B cell (primary cell): ENCODE measurements at regions not wholly inside any gene's neighbourhood (a gene's known extent, or its start where the extent isn't known, plus 50 kb on each side); places are given as distances from the start of the nearest gene placed in this dataset.

Experiments used
- ATAC-seq: fragments of 200-7000 bp; cut with Tn5 transposase; one replicate; pipeline ENCODE4 v1.10.0; 2021; ENCODE audit warnings: low read depth, mild to moderate bottlenecking, moderate number of reproducible peaks, moderate library complexity
- CTCF ChIA-PET: fragments of 350-600 bp; sonication (Branson Sonifier 250); formaldehyde crosslinking; loops from one replicate; lab custom pipeline; 2021; ENCODE audit warnings: antibody characterized with exemption, inconsistent platforms; lab: Charles Lee
- POLR2A ChIA-PET: fragments of 350-600 bp; sonication (Branson Sonifier 250); formaldehyde crosslinking; loops from one replicate; lab custom pipeline; 2021; ENCODE audit warnings: antibody characterized with exemption; lab: Charles Lee
- DNase-seq: peaks from one replicate; pipeline ENCODE4 v3.0.0; 2013
- H2AFZ ChIP-seq: 2 replicates; pipeline ENCODE4 v1.6.1; 2012; ENCODE audit warnings: mild to moderate bottlenecking, low read depth, low read length; ENCODE audit not compliant: insufficient read depth, poor library complexity, severe bottlenecking
- H3K27ac ChIP-seq, 2 donors: 1 replicate in 1 of 2; 2 replicates in 1 of 2; pipeline ENCODE4 v1.5.1; 2012 to 2013; ENCODE audit warnings: low read length in 2 of 2, mild to moderate bottlenecking in 2 of 2, moderate library complexity in 1 of 2
- H3K27me3 ChIP-seq, 4 experiments: fragments of 200-600 bp in 1 of 4; sonication (generic) in 1 of 4; replicated peaks in 1 of 4; 1 replicate in 2 of 4; 2 replicates in 2 of 4; pipeline versions ENCODE4 v1.6.1 to v1.7.0; 2013 to 2016; ENCODE audit warnings: low read length in 3 of 4, mild to moderate bottlenecking in 2 of 4, mixed read lengths in 1 of 4, moderate library complexity in 1 of 4; ENCODE audit not compliant: insufficient read depth in 4 of 4, control insufficient read depth in 3 of 4; ENCODE audit errors: control extremely low read depth in 1 of 4
- H3K36me3 ChIP-seq, 2 experiments: replicated peaks in 1 of 2; 1 replicate in 1 of 2; 2 replicates in 1 of 2; pipeline versions ENCODE4 v1.6.1 to v1.7.1; 2013; ENCODE audit warnings: low read length in 1 of 2; ENCODE audit not compliant: insufficient read depth in 2 of 2, control insufficient read depth in 1 of 2; ENCODE audit errors: control extremely low read depth in 1 of 2, extremely low read depth in 1 of 2
- H3K4me1 ChIP-seq, 2 donors: fragments of 200-600 bp in 1 of 2; sonication (generic) in 1 of 2; 1 replicate in 1 of 2; 2 replicates in 1 of 2; pipeline versions ENCODE4 v1.5.1 to v1.6.1; 2013 to 2017; ENCODE audit warnings: low read length in 2 of 2; ENCODE audit not compliant: control insufficient read depth in 2 of 2, insufficient read depth in 2 of 2
- H3K4me2 ChIP-seq: replicated peaks from 2 replicates; pipeline ENCODE3; 2012; ENCODE audit warnings: mild to moderate bottlenecking, low read depth, low read length; ENCODE audit not compliant: poor library complexity, severe bottlenecking
- H3K4me3 ChIP-seq, 5 experiments: fragments of 200-600 bp in 1 of 5; sonication (generic) in 1 of 5; 1 replicate in 3 of 5; 2 replicates in 2 of 5; pipeline versions ENCODE4 v1.5.1 to v1.7.0; 2011 to 2016; ENCODE audit warnings: low read length in 4 of 5, mild to moderate bottlenecking in 4 of 5, low read depth in 2 of 5, control low read depth in 1 of 5, moderate library complexity in 1 of 5; ENCODE audit not compliant: insufficient read depth in 1 of 5; ENCODE audit errors: control extremely low read depth in 1 of 5, extremely low read depth in 1 of 5
- H3K79me2 ChIP-seq: fragments of 200-600 bp; sonication (generic); one replicate; pipeline ENCODE4 v1.6.0; 2016; ENCODE audit warnings: low read length; ENCODE audit not compliant: control insufficient read depth, insufficient read depth
- H3K9ac ChIP-seq: fragments of 200-600 bp; sonication (generic); 2 replicates; pipeline ENCODE4 v1.6.1; 2017; ENCODE audit warnings: mild to moderate bottlenecking, low read length, moderate library complexity
- H3K9me3 ChIP-seq, 3 donors: one replicate each; pipeline versions ENCODE4 v1.6.1 to v1.7.1; 2013; ENCODE audit warnings: low read length in 2 of 3; ENCODE audit not compliant: control insufficient read depth in 2 of 3, insufficient read depth in 1 of 3; ENCODE audit errors: control extremely low read depth in 1 of 3
- H4K20me1 ChIP-seq: 2 replicates; pipeline ENCODE4 v1.6.0; 2012; ENCODE audit warnings: mild to moderate bottlenecking, low read length; ENCODE audit not compliant: insufficient read depth, control insufficient read depth, poor library complexity, severe bottlenecking
- H3K27ac Mint-ChIP-seq: one replicate; pipeline ENCODE4 v1.8.0; 2021; ENCODE audit warnings: mixed read lengths
- H3K27me3 Mint-ChIP-seq: one replicate; pipeline ENCODE4 v1.8.0; 2021; ENCODE audit warnings: mixed read lengths
- H3K4me1 Mint-ChIP-seq: one replicate; pipeline ENCODE4 v1.8.0; 2021; ENCODE audit warnings: mixed read lengths
- H3K4me3 Mint-ChIP-seq: one replicate; pipeline ENCODE4 v1.8.0; 2021; ENCODE audit warnings: mixed read lengths
- H3K9me3 Mint-ChIP-seq: one replicate; pipeline ENCODE4 v1.8.0; 2022; ENCODE audit warnings: mixed read lengths; ENCODE audit not compliant: insufficient read depth
- CTCF ChIP-seq: fragments of 200-600 bp; IDR thresholded peaks from one replicate; pipeline ENCODE4 v1.8.0; 2022; ENCODE audit warnings: antibody characterized with exemption, mild to moderate bottlenecking
- EZH2 ChIP-seq: IDR thresholded peaks from 2 replicates; pipeline ENCODE4 v1.6.1; 2012; ENCODE audit warnings: borderline replicate concordance, low read depth, mild to moderate bottlenecking, moderate library complexity, low read length; ENCODE audit not compliant: insufficient read depth, poor library complexity, severe bottlenecking
- WGBS: methylation state at CpG from one replicate; pipeline ENCODE4 v1.1.5; 2013; ENCODE audit warnings: missing lambda C conversion rate; ENCODE audit not compliant: insufficient coverage; 5-methylcytosine and 5-hydroxymethylcytosine counted together
- intact Hi-C: fragments of 100-400 bp; cut with micrococcal nuclease; formaldehyde crosslinking; loops from one replicate; pipeline ENCODE4 v1.10.0; 2022

- DNase-seq, result no peak
- Histone ChIP-seq H3K79me2 (no peaks in the 10 kb centered on the region), H3K4me1 (no peaks in the 10 kb centered on the region), H3K9me3 (no peaks in the 10 kb centered on the region), H3K4me3 (no peak overlapping the region), H3K27ac (no peak overlapping the region), H4K20me1 (no peaks in the 10 kb centered on the region), H3K4me2 (no peak overlapping the region), H3K9ac (no peak overlapping the region), H3K36me3 (no peaks in the 10 kb centered on the region), H2AFZ (no peak overlapping the region), H3K27me3 (no peaks in the 10 kb centered on the region)
- no CpG with 5 or more reads among the region's 6 CpGs for WGBS
- intact Hi-C loops, result no loop called here
- CTCF ChIA-PET, result no interaction called here
- H3K4me1 Mint-ChIP-seq, result no peaks in the 10 kb centered on the region
- TF ChIP-seq CTCF, result no peak
- no peak for TF ChIP-seq EZH2
- H3K27me3 Mint-ChIP-seq, result no peaks in the 10 kb centered on the region
- H3K4me3 Mint-ChIP-seq, result no peak overlapping the region
- POLR2A ChIA-PET, result no interaction called here
- H3K27ac Mint-ChIP-seq, result no peak overlapping the region
- no peak for ATAC-seq
- H3K9me3 Mint-ChIP-seq, result no peaks in the 10 kb centered on the region
Measured at GRCh38 chr14:39998854-39999253, 566.6 kb upstream of the FBXO33 start.

DNA sequence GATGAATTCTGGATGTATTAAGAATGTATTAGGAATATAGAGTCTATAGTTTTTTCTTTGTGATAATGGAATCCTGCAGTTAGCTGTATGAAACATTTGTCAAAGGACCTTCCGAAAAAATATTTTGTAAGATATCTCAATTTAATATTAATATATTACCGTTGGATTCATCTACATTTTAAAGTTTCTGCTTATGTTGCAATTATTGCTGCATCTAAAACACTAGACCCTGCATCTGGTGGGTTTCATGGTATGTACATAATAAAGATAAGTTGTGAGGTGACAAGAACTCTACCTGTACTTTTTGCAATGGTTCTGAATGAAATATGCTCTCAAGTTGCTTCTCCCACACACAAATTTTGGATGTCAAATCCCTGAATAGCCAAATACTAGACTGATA is 565.9 kb upstream of the FBXO33 start:
- Mint-ChIP-seq H3K27me3 (no peaks in the 10 kb centered on the region), H3K27ac (no peak overlapping the region), H3K4me3 (no peak overlapping the region), H3K9me3 (peaks cover 5% of the 10 kb centered on the region), H3K4me1 (no peaks in the 10 kb centered on the region)
- H3K27ac ChIP-seq, result no peak overlapping the region
- no peaks in the 10 kb centered on the region for H3K79me2 ChIP-seq
- intact Hi-C loops, result no loop called here
- no peak overlapping the region for H3K4me2 ChIP-seq
- H3K9ac ChIP-seq, result no peak overlapping the region
- no peak for TF ChIP-seq CTCF
- TF ChIP-seq EZH2, result no peak
- ChIA-PET POLR2A (no interaction called here), CTCF (interaction anchor here (0.6 kb wide), 1 partner anchor 41 kb away, joined by 4 read pairs; no protein-coding TSS in a partner anchor)
- no peaks in the 10 kb centered on the region for H3K27me3 ChIP-seq
- no peaks in the 10 kb centered on the region for H3K36me3 ChIP-seq
- H2AFZ ChIP-seq, result no peak overlapping the region
- no peaks in the 10 kb centered on the region for H3K4me1 ChIP-seq
- DNase-seq (no peak), ATAC-seq (no peak)
- no CpG with 5 or more reads among the region's 2 CpGs for WGBS
- H3K4me3 ChIP-seq, result no peak overlapping the region
- no peaks in the 10 kb centered on the region for H4K20me1 ChIP-seq
- H3K9me3 ChIP-seq, result no peaks in the 10 kb centered on the region
